Parathyroid adenoma (tissue), 2 donors: ENCODE measurements at regions not wholly inside any gene's neighbourhood (a gene's known extent, or its start where the extent isn't known, plus 50 kb on each side); places are given as distances from the start of the nearest gene placed in this dataset.

Source experiments
- H2AFZ ChIP-seq: fragments of 300-600 bp; sonication (generic); one replicate; pipeline ENCODE4 v1.7.0; 2017; ENCODE audit warnings: antibody characterized with exemption, mild to moderate bottlenecking
- H3K27ac ChIP-seq: fragments of 300-600 bp; sonication (generic); one replicate; pipeline ENCODE4 v1.7.0; 2017
- H3K27me3 ChIP-seq: fragments of 300-600 bp; sonication (generic); one replicate; pipeline ENCODE4 v1.7.0; 2017; ENCODE audit warnings: low read length; ENCODE audit not compliant: control insufficient read depth, insufficient read depth
- H3K36me3 ChIP-seq: fragments of 300-600 bp; sonication (generic); one replicate; pipeline ENCODE4 v1.7.0; 2017; ENCODE audit warnings: low read length; ENCODE audit not compliant: control insufficient read depth, insufficient read depth
- H3K4me1 ChIP-seq: fragments of 300-600 bp; sonication (generic); one replicate; pipeline ENCODE4 v1.7.0; 2017; ENCODE audit warnings: control low read depth
- H3K4me2 ChIP-seq: fragments of 300-600 bp; sonication (generic); one replicate; pipeline ENCODE4 v1.7.0; 2017; ENCODE audit warnings: low read length
- H3K4me3 ChIP-seq: fragments of 300-600 bp; sonication (generic); one replicate; pipeline ENCODE4 v1.7.0; 2017; ENCODE audit warnings: low read depth, low read length
- H3K79me2 ChIP-seq: fragments of 300-600 bp; sonication (generic); one replicate; pipeline ENCODE4 v1.7.0; 2017; ENCODE audit warnings: control low read depth
- H3K9ac ChIP-seq: fragments of 300-600 bp; sonication (generic); one replicate; pipeline ENCODE4 v1.7.0; 2017; ENCODE audit warnings: mild to moderate bottlenecking
- H3K9me3 ChIP-seq: fragments of 300-600 bp; sonication (generic); one replicate; pipeline ENCODE4 v1.7.0; 2017; ENCODE audit warnings: low read length; ENCODE audit not compliant: control insufficient read depth
- CTCF ChIP-seq: fragments of 300-600 bp; sonication (generic); IDR thresholded peaks from one replicate; pipeline ENCODE4 v1.7.0; 2017; ENCODE audit warnings: antibody characterized with exemption, mild to moderate bottlenecking
- donor health status: primary hyperparathyroidism.

- Histone ChIP-seq H3K4me2 (no peak overlapping the region), H3K27me3 (no peaks in the 10 kb centered on the region), H3K9me3 (no peaks in the 10 kb centered on the region)
These were observed 243.7 kb upstream of the RGS6 start for GRCh38 chr14:71688576-71688975.

DNA sequence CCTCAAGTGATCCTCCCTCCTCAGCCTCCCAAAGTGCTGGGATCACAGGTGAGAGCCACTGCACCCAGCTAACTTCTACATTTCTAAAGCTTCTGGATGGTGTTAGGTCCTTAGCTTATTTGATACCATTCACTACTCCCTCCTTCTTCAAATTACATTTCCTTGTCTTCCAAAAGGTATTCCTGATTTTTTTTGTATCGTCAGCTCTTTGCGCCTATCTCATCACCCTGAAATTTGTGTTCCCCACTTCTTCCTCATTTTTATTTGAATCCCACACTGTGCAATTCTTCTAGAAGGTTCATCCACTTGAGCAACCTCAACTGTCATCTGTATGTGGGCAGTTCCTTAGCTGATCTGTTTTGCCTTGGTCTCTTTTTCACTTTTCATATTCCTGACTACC, 241.8 kb upstream of the RGS6 start:
- H3K79me2 ChIP-seq: no peaks in the 10 kb centered on the region
- H3K27me3 ChIP-seq: no peaks in the 10 kb centered on the region
- no peaks in the 10 kb centered on the region for H3K9me3 ChIP-seq
- no peak overlapping the region for H2AFZ ChIP-seq
- H3K9ac ChIP-seq: no peak overlapping the region
- H3K4me2 ChIP-seq: no peak overlapping the region
- no peaks in the 10 kb centered on the region for H3K36me3 ChIP-seq
- no peak for TF ChIP-seq CTCF
- H3K4me3 ChIP-seq: no peak overlapping the region
- H3K27ac ChIP-seq: no peak overlapping the region
- H3K4me1 ChIP-seq: peaks cover 10% of the 10 kb centered on the region

More at GRCh38 chr14:71688576-71688975, 243.7 kb upstream of the RGS6 start:
- Histone ChIP-seq H2AFZ (no peak overlapping the region), H3K4me1 (peaks cover 10% of the 10 kb centered on the region), H3K4me3 (no peak overlapping the region), H3K79me2 (no peaks in the 10 kb centered on the region), H3K9ac (no peak overlapping the region), H3K36me3 (no peaks in the 10 kb centered on the region), H3K27ac (no peak overlapping the region)
- no peak for TF ChIP-seq CTCF

- Histone ChIP-seq H3K79me2 (peaks cover 2% of the 10 kb centered on the region), H3K4me3 (no peak overlapping the region), H3K4me1 (peaks cover 3% of the 10 kb centered on the region), H3K27me3 (no peaks in the 10 kb centered on the region), H3K27ac (no peak overlapping the region), H3K9me3 (no peaks in the 10 kb centered on the region), H2AFZ (no peak overlapping the region), H3K36me3 (no peaks in the 10 kb centered on the region), H3K4me2 (no peak overlapping the region), H3K9ac (no peak overlapping the region)
- TF ChIP-seq CTCF: no peak
These were observed 239.7 kb upstream of the RGS6 start for GRCh38 chr14:71692496-71692895.

GRCh38 chr14:71693381-71693780, 238.8 kb upstream of the RGS6 start:
- no peak overlapping the region for H3K27ac ChIP-seq
- no peaks in the 10 kb centered on the region for H3K27me3 ChIP-seq
- H3K79me2 ChIP-seq: peaks cover 2% of the 10 kb centered on the region
- no peak overlapping the region for H3K9ac ChIP-seq
- no peaks in the 10 kb centered on the region for H3K4me1 ChIP-seq
- no peak overlapping the region for H3K4me3 ChIP-seq
- no peak overlapping the region for H3K4me2 ChIP-seq
- H3K9me3 ChIP-seq: no peaks in the 10 kb centered on the region
- H2AFZ ChIP-seq: no peak overlapping the region
- no peak for TF ChIP-seq CTCF
- no peaks in the 10 kb centered on the region for H3K36me3 ChIP-seq
